Neural progenitor cell (in vitro differentiated cells): ENCODE measurements at regions not wholly inside any gene's neighbourhood (a gene's known extent, or its start where the extent isn't known, plus 50 kb on each side); places are given as distances from the start of the nearest gene placed in this dataset.

Experiments used
- CTCF ChIP-seq: fragments of 200-600 bp; sonication (generic); IDR thresholded peaks from 2 replicates; pipeline ENCODE4 v1.5.1; 2017; ENCODE audit warnings: antibody characterized with exemption, mild to moderate bottlenecking
- EZH2 ChIP-seq: fragments of 200-600 bp; sonication (generic); IDR thresholded peaks from 2 replicates; pipeline ENCODE4 v1.6.1; 2017; ENCODE audit warnings: antibody characterized with exemption, mild to moderate bottlenecking, moderate library complexity

- no peak for TF ChIP-seq CTCF
- TF ChIP-seq EZH2: no peak
Observed at GRCh38 chr11:42824067-42824466, 487.7 kb upstream of the API5 start.
